WTC11 (cell line): ENCODE measurements at regions not wholly inside any gene's neighbourhood (a gene's known extent, or its start where the extent isn't known, plus 50 kb on each side); places are given as distances from the start of the nearest gene placed in this dataset.

ENCODE experiments used
- ETV6 ChIP-seq: sonication (generic); formaldehyde crosslinking; IDR thresholded peaks from 2 replicates; pipeline ENCODE4 v1.8.1; 2022; ENCODE audit warnings: mild to moderate bottlenecking, missing genetic modification reagents
- PRRX2 ChIP-seq: fragments of 250-450 bp; sonication (Bioruptor Pico); IDR thresholded peaks from 2 replicates; pipeline ENCODE4 v1.8.0; 2021; ENCODE audit warnings: mild to moderate bottlenecking
- SMAD3 ChIP-seq: sonication (generic); formaldehyde crosslinking; IDR thresholded peaks from 2 replicates; pipeline ENCODE4 v1.8.0; 2022; ENCODE audit warnings: missing genetic modification reagents, mild to moderate bottlenecking, borderline replicate concordance
- SP1 ChIP-seq: sonication (generic); formaldehyde crosslinking; conservative IDR thresholded peaks from 2 replicates; pipeline ENCODE4 v1.8.1; 2022; ENCODE audit warnings: missing genetic modification reagents
- TEAD4 ChIP-seq: sonication (generic); formaldehyde crosslinking; IDR thresholded peaks from 2 replicates; pipeline ENCODE4 v1.8.0; 2022; ENCODE audit warnings: mild to moderate bottlenecking, missing genetic modification reagents
- TF ChIP-seq, protein P1 (sequence below): sonication (generic); formaldehyde crosslinking; IDR thresholded peaks from 2 replicates; pipeline ENCODE4 v1.8.0; 2022; ENCODE audit warnings: mild to moderate bottlenecking, missing genetic modification reagents
- TF ChIP-seq, protein P2 (sequence below): fragments of 200-600 bp; IDR thresholded peaks from 2 replicates; pipeline ENCODE4 v1.8.0; 2022; ENCODE audit warnings: antibody characterized with exemption
- TF ChIP-seq, protein P3 (sequence below): sonication (generic); formaldehyde crosslinking; IDR thresholded peaks from 2 replicates; pipeline ENCODE4 v1.8.1; 2022; ENCODE audit warnings: low read depth, mild to moderate bottlenecking, moderate library complexity, missing genetic modification reagents, borderline replicate concordance
- TF ChIP-seq, protein P4 (sequence below): fragments of 250-450 bp; sonication (Bioruptor Pico); IDR thresholded peaks from 2 replicates; pipeline ENCODE4 v1.9.0; 2021; ENCODE audit warnings: mild to moderate bottlenecking

DNA sequence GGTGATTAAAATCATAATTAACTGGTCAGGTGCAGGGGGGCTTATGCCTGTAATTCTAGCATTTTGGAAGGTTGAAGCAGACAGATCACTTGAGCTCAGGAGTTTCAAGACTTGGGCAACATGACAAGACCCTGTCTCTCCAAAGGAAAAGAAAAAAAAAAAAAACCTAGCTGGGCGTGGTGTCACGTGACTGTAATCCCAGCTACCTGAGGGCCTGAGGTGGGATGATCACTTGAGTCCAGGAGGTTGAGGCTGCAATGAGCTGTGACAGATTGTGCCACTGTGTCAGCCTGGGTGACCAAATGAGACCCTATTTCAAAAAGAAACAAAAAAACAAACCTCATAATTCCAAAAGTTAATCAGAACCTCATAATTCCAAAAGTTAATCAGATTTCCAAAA is 505.5 kb downstream of the CDH8 start:
- no peak for TF ChIP-seq ETV6
- TF ChIP-seq TEAD4 (CRISPR knock-in tag): no peak
- TF ChIP-seq, protein P1, sequence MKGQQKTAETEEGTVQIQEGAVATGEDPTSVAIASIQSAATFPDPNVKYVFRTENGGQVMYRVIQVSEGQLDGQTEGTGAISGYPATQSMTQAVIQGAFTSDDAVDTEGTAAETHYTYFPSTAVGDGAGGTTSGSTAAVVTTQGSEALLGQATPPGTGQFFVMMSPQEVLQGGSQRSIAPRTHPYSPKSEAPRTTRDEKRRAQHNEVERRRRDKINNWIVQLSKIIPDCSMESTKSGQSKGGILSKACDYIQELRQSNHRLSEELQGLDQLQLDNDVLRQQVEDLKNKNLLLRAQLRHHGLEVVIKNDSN: no peak
- TF ChIP-seq, protein P2, sequence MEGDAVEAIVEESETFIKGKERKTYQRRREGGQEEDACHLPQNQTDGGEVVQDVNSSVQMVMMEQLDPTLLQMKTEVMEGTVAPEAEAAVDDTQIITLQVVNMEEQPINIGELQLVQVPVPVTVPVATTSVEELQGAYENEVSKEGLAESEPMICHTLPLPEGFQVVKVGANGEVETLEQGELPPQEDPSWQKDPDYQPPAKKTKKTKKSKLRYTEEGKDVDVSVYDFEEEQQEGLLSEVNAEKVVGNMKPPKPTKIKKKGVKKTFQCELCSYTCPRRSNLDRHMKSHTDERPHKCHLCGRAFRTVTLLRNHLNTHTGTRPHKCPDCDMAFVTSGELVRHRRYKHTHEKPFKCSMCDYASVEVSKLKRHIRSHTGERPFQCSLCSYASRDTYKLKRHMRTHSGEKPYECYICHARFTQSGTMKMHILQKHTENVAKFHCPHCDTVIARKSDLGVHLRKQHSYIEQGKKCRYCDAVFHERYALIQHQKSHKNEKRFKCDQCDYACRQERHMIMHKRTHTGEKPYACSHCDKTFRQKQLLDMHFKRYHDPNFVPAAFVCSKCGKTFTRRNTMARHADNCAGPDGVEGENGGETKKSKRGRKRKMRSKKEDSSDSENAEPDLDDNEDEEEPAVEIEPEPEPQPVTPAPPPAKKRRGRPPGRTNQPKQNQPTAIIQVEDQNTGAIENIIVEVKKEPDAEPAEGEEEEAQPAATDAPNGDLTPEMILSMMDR: no peak
- TF ChIP-seq PRRX2 (CRISPR knock-in tag): no peak
- TF ChIP-seq, protein P3, sequence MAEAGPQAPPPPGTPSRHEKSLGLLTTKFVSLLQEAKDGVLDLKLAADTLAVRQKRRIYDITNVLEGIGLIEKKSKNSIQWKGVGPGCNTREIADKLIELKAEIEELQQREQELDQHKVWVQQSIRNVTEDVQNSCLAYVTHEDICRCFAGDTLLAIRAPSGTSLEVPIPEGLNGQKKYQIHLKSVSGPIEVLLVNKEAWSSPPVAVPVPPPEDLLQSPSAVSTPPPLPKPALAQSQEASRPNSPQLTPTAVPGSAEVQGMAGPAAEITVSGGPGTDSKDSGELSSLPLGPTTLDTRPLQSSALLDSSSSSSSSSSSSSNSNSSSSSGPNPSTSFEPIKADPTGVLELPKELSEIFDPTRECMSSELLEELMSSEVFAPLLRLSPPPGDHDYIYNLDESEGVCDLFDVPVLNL: no peak
- TF ChIP-seq SMAD3 (CRISPR knock-in tag): no peak
- TF ChIP-seq SP1 (CRISPR knock-in tag): no peak
- TF ChIP-seq, protein P4, sequence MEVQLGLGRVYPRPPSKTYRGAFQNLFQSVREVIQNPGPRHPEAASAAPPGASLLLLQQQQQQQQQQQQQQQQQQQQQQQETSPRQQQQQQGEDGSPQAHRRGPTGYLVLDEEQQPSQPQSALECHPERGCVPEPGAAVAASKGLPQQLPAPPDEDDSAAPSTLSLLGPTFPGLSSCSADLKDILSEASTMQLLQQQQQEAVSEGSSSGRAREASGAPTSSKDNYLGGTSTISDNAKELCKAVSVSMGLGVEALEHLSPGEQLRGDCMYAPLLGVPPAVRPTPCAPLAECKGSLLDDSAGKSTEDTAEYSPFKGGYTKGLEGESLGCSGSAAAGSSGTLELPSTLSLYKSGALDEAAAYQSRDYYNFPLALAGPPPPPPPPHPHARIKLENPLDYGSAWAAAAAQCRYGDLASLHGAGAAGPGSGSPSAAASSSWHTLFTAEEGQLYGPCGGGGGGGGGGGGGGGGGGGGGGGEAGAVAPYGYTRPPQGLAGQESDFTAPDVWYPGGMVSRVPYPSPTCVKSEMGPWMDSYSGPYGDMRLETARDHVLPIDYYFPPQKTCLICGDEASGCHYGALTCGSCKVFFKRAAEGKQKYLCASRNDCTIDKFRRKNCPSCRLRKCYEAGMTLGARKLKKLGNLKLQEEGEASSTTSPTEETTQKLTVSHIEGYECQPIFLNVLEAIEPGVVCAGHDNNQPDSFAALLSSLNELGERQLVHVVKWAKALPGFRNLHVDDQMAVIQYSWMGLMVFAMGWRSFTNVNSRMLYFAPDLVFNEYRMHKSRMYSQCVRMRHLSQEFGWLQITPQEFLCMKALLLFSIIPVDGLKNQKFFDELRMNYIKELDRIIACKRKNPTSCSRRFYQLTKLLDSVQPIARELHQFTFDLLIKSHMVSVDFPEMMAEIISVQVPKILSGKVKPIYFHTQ (CRISPR knock-in tag): no peak
